OCI-LY7 (cell line): ENCODE measurements at regions not wholly inside any gene's neighbourhood (a gene's known extent, or its start where the extent isn't known, plus 50 kb on each side); places are given as distances from the start of the nearest gene placed in this dataset.

Source experiments
- EZH2phosphoT487 ChIP-seq: fragments of 200-600 bp; sonication (generic); IDR thresholded peaks from 2 replicates; pipeline ENCODE4 v1.6.1; 2018; ENCODE audit warnings: low read depth, borderline replicate concordance, mild to moderate bottlenecking, mixed run types, antibody characterized with exemption, low read length, moderate library complexity, mixed read lengths
- TF ChIP-seq, protein P1 (sequence below): fragments of 200-600 bp; sonication (generic); conservative IDR thresholded peaks from 2 replicates; pipeline ENCODE4 v1.5.1; 2014; ENCODE audit warnings: mild to moderate bottlenecking, antibody characterized with exemption, low read length, moderate library complexity, mixed read lengths

DNA sequence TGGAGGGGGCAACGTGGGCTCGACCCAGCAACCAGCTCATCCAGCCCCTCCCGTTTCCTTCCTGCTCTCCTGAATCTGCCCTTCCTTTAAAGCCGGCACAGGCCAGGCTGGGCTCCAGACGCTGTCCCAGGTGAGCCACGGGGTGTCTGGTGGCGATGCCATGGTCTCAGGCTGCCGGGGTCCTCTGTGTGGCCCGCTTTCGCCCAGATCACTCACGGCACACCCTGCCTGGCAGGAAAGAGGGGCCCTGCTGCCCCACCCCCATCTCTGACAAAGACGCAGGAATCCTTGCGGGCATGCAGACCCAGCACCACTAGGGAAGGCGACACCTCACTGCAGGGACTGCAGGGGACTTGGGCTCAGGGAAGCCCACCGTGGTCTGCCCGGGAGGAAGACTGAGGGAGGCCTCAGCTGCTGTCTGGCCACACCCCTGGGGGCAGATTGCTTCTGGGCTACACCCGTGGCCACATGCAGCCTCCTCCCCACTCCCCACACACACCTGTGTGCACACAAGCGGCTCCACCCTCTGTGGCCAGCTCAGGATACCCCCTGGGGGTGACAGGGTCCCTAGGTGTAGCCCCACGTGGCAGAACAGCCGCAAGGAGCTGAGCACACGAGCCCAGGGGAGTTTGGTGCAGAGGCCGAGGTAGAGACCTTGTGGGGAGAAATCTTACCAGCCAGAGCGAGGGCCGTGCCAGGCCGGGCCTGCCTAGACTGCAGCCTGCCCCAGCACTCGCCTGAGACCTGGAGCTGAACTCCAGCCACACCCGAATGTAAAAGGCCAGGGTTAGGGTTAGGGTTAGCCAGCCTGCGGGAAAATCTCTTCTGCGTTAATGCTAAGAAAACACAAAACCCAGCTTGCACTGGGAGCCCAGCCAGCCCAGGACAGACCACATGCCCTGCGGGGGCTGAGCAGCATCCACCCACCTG is 104.6 kb downstream of the DLL1 start:
- TF ChIP-seq, protein P1, sequence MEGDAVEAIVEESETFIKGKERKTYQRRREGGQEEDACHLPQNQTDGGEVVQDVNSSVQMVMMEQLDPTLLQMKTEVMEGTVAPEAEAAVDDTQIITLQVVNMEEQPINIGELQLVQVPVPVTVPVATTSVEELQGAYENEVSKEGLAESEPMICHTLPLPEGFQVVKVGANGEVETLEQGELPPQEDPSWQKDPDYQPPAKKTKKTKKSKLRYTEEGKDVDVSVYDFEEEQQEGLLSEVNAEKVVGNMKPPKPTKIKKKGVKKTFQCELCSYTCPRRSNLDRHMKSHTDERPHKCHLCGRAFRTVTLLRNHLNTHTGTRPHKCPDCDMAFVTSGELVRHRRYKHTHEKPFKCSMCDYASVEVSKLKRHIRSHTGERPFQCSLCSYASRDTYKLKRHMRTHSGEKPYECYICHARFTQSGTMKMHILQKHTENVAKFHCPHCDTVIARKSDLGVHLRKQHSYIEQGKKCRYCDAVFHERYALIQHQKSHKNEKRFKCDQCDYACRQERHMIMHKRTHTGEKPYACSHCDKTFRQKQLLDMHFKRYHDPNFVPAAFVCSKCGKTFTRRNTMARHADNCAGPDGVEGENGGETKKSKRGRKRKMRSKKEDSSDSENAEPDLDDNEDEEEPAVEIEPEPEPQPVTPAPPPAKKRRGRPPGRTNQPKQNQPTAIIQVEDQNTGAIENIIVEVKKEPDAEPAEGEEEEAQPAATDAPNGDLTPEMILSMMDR = no peak
- no peak for TF ChIP-seq EZH2phosphoT487
